LNCaP clone FGC (cell line): ENCODE measurements at regions not wholly inside any gene's neighbourhood (a gene's known extent, or its start where the extent isn't known, plus 50 kb on each side); places are given as distances from the start of the nearest gene placed in this dataset.

ENCODE experiments used
- DNase-seq: peaks from one replicate; pipeline ENCODE4 v3.0.0-alpha.2; 2011; ENCODE audit warnings: low read depth
- H3K4me3 ChIP-seq: 2 replicates; pipeline ENCODE4 v1.5.1; 2011; ENCODE audit warnings: mild to moderate bottlenecking, low read depth, low read length, control low read depth
- TF ChIP-seq, protein P1 (sequence below): IDR thresholded peaks from 2 replicates; pipeline ENCODE4 v1.5.1; 2012; ENCODE audit warnings: mild to moderate bottlenecking; ENCODE audit not compliant: control insufficient read depth, insufficient read depth; ENCODE audit errors: extremely low read depth

DNA sequence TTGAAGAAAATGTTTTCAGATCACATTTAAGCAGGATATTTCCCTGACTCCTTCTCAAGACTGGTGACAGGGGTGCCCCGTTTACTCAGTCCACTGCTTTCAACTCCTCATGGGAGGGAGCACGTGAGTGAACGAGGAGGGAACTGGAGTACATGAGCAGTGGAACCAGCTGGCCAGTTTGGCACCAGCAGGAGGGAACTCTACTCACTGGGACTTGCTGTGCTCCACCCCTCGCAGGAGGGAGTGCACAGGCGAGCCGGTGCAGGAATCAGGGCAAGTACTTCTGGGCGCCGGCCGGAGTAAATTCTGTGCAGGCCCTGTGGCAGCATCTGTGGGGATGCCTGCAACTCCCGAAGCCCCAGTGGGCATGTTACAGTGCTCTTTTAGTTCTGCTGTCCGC lies 1941.1 kb upstream of the C9orf72 start:
- TF ChIP-seq, protein P1, sequence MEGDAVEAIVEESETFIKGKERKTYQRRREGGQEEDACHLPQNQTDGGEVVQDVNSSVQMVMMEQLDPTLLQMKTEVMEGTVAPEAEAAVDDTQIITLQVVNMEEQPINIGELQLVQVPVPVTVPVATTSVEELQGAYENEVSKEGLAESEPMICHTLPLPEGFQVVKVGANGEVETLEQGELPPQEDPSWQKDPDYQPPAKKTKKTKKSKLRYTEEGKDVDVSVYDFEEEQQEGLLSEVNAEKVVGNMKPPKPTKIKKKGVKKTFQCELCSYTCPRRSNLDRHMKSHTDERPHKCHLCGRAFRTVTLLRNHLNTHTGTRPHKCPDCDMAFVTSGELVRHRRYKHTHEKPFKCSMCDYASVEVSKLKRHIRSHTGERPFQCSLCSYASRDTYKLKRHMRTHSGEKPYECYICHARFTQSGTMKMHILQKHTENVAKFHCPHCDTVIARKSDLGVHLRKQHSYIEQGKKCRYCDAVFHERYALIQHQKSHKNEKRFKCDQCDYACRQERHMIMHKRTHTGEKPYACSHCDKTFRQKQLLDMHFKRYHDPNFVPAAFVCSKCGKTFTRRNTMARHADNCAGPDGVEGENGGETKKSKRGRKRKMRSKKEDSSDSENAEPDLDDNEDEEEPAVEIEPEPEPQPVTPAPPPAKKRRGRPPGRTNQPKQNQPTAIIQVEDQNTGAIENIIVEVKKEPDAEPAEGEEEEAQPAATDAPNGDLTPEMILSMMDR, result no peak
- H3K4me3 ChIP-seq, result no peak overlapping the region
- no peak for DNase-seq

DNA sequence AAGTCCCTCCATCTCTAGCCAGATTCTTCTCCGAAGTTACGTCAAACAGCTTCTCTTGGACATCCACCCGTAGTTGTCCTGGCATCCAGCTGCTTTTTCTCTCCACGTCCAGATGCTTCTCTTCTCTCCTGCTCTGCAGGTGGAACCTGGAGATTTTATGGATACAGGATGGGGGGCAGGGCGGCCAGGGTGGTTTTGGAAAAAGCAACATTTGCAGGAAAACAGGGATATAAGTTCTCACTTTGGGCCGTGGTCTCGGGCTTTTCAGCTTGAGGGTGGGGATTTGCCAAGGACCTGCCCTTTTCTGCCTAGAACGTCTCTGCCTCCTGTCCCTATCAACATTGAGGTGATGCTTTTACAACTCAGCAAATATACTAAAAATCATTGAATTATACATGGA lies 1941.6 kb upstream of the C9orf72 start:
- DNase-seq, result no peak
- no peak overlapping the region for H3K4me3 ChIP-seq
- TF ChIP-seq, protein P1, result no peak

GRCh38 chr9:29548436-29548835 lies 1975.2 kb upstream of the C9orf72 start:
- DNase-seq, result no peak
- no peak overlapping the region for H3K4me3 ChIP-seq
- TF ChIP-seq, protein P1, result no peak

DNA sequence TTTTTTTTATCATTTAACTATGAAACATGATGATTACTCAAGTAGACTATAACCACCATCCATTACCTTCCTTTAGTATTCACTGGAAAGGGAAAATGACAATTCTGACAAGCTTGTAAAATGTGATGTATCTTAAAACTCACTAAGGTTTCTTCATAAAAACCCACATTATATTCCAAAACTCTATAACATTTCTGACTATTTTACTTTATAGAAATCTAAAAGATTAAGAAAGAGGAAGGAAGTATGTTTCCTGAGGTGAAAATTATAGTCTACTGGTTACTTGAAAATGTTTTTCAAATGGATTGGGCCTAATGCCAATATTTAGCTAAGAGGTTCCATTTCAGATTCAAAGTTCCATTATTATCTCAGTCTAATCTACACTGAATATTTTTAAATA lies 1982.2 kb upstream of the C9orf72 start:
- TF ChIP-seq, protein P1, result no peak
- no peak for DNase-seq
- no peak overlapping the region for H3K4me3 ChIP-seq

GRCh38 chr9:29556317-29556716 lies 1983.0 kb upstream of the C9orf72 start:
- DNase-seq, result no peak
- no peak overlapping the region for H3K4me3 ChIP-seq
- TF ChIP-seq, protein P1, result no peak

GRCh38 chr9:29556746-29557145 lies 1983.5 kb upstream of the C9orf72 start:
- no peak overlapping the region for H3K4me3 ChIP-seq
- TF ChIP-seq, protein P1, result no peak

DNA sequence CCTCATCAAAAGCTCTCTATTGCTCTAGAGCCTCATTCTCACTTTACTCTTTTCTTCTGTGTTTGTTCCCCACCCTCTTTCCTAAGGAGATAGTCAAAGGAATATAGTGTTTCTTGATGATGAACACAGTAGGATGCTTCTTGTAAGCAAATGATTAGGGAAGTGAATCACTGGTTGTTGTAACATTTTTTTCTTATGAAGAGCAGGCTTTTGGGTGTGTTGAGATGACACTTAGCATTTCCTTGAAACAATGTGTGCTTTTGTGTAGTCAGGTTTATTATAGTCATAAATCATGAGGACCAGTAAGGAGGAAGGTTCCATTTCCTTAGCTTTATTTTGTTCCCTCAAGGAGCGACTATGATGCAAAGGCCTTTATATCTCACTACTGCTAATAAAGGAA lies 1991.3 kb upstream of the C9orf72 start:
- DNase-seq, result no peak

More at GRCh38 chr9:29556746-29557145, 1983.5 kb upstream of the C9orf72 start:
- no peak for DNase-seq

More for the DNA sequence above, 1991.3 kb upstream of the C9orf72 start:
- no peak overlapping the region for H3K4me3 ChIP-seq
- TF ChIP-seq, protein P1, result no peak
